GM20000 (cell line): ENCODE measurements at regions not wholly inside any gene's neighbourhood (a gene's known extent, or its start where the extent isn't known, plus 50 kb on each side); places are given as distances from the start of the nearest gene placed in this dataset.

Experiments used
- DNase-seq: peaks from one replicate; pipeline ENCODE4 v3.0.0; 2012; ENCODE audit warnings: low spot score
- TF ChIP-seq, protein P1 (sequence below): IDR thresholded peaks from 2 replicates; pipeline ENCODE4 v1.5.1; 2012; ENCODE audit warnings: mild to moderate bottlenecking, control low read depth; ENCODE audit errors: extremely low read depth, missing control alignments

DNA sequence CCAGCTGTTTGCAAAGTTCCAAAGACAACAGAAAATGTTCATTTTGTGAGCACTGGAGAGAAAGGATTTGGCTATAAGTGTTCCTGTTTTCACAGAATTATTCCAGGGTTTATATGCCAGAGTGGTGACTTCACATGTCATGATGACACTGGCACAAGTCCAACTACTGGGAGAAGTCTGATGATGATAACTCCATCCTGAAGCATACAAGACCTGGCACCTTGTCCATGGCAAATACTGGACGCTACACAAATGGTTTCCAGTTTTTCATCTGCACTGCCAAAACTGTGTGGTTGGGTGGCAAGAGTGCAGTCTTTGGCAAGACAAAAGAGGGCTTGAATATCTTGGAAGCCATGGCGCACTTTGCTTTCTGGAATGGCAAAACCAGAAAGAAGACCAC is 385.0 kb downstream of the CDH11 start:
- no peak for DNase-seq
- TF ChIP-seq, protein P1, sequence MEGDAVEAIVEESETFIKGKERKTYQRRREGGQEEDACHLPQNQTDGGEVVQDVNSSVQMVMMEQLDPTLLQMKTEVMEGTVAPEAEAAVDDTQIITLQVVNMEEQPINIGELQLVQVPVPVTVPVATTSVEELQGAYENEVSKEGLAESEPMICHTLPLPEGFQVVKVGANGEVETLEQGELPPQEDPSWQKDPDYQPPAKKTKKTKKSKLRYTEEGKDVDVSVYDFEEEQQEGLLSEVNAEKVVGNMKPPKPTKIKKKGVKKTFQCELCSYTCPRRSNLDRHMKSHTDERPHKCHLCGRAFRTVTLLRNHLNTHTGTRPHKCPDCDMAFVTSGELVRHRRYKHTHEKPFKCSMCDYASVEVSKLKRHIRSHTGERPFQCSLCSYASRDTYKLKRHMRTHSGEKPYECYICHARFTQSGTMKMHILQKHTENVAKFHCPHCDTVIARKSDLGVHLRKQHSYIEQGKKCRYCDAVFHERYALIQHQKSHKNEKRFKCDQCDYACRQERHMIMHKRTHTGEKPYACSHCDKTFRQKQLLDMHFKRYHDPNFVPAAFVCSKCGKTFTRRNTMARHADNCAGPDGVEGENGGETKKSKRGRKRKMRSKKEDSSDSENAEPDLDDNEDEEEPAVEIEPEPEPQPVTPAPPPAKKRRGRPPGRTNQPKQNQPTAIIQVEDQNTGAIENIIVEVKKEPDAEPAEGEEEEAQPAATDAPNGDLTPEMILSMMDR: no peak

DNA sequence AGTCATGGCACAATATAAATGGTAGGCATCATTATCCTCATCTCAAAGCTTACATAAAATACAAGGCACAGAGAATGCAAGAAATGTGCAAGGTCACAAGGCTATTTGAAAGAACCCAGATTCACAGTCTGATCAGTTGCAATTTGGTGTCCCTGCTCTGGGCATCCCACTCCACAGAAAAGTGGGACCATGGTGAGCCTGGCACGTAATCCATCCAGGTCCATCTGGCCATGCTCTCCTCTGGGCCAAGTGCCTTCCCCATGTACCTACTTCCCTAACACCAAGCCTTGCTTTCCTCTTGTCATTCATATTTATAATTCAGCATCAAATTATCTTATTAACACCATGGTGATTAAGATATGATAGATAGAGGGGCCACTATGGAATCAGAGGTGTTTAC is 390.0 kb downstream of the CDH11 start:
- no peak for DNase-seq
- TF ChIP-seq, protein P1: no peak

DNA sequence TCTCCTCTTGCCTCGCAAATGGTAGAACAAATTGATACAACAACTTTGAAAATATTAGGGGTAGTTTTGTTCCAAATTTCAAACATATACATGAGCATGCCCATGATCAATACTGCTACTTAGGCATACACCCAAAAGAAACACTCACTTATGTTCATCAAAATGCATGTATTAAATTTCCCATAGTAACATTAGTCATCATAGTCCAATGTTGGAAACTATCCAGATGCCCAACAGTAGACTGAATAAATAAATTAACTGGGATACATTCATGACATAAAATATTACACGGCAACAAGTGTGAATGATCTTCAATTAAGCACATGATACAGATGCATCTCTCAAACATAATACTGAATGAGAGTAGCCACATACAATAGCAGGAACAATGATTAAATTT is 391.6 kb downstream of the CDH11 start:
- TF ChIP-seq, protein P1: no peak
- no peak for DNase-seq

DNA sequence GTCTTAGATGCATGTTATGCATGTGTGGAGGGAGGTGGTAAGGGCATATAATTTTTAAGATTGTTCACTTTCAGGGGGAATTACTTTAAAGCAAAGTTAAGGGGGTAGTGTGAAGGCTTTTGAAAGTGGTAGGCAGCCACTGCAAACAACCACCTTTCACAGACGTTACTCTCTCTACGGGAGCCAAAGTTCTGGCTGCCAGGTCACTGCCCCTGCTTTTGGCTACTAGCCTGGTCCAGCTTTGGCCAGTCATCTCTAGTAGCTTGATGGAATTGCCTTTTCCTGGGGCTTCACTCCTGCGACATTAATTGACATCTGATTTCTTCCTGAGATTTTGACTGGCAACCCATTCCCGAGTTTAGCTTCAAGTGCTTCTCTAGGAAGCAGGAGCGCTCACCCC is 397.5 kb downstream of the CDH11 start:
- no peak for DNase-seq
- TF ChIP-seq, protein P1: no peak

DNA sequence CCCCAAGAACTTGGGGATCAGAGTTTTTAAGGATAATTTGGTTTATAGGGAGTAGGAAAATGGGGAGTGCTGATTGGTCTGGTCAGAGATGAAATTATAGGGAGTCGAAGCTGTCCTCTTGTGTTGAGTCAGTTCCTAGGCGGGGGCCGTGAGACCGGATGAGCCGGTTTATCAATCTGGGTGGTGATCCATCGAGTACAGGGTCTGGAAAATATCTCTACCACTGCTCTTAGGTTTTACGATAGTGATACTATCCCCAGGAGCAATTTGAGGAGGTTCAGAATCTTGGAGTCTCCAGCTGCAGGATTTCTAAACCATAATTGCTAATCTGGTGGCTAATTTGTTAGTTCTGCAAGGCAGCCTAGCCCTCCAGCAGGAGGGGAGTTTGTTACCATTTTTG is 403.4 kb downstream of the CDH11 start:
- TF ChIP-seq, protein P1: no peak
- DNase-seq: no peak

DNA sequence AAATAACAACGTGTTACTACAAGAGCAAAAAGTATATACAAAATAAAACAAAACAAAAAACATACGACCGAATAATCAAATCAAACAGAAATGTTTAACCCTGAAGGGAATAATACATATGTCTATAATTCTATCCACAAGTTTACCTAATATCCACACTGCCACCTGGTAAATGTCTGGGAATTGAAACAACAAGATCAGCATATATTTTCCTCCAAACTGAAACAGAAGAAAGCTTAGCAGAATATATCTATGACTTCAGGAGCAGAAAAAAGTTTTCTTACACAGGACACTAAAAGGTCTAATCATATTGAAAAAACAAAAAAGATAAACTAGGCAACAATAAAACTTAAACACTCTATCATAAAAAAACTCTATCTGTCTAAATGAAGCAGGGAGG is 404.0 kb downstream of the CDH11 start:
- no peak for DNase-seq
- TF ChIP-seq, protein P1: no peak

DNA sequence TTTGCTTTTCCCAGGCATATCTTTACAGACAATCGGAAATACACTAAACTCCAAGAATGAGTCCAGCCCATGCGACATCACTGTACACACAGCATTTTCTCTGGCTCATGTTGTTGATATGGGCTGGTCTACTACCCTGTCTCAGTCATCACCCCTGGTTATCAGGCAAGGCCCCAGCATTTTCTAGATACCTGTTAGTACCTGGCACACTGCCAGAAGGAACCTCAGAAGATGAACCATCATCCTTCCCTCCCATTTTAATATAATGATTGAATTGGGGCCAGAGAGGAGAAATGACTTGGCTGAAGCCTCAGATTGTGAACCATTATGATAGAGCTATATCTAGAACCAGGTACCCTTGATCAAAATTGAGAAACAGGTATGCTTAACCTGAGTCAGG is 406.2 kb downstream of the CDH11 start:
- DNase-seq: no peak
- TF ChIP-seq, protein P1: no peak

DNA sequence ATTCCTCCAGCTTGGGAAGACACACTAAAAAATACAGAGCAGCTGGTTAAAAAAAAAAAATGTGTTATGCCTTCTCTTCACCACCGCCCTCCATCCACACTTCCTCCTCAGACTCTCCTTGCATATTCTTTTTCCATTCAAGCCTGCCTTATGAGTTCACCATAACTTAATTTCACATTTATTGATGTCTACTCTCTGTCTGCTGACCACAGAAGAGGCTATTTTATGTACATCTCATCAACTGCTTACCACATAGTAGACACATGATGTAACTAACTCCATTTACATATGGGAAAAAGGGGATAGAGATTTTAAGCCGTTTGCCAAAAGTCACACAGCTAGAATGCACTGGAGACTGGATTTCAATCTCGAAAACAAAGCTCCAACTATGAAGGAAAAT is 409.8 kb downstream of the CDH11 start:
- TF ChIP-seq, protein P1: no peak
- DNase-seq: no peak
